Endothelial cell (in vitro differentiated cells): ENCODE measurements at regions not wholly inside any gene's neighbourhood (a gene's known extent, or its start where the extent isn't known, plus 50 kb on each side); places are given as distances from the start of the nearest gene placed in this dataset.

ENCODE experiments used
- DNase-seq: peaks from one replicate; pipeline ENCODE4 v3.0.0; 2021; ENCODE audit warnings: low spot score
- H3K27ac Mint-ChIP-seq: one replicate; pipeline ENCODE4 v1.8.0; 2021; ENCODE audit warnings: mixed read lengths, inconsistent platforms; ENCODE audit not compliant: unreplicated experiment
- H3K27me3 Mint-ChIP-seq: one replicate; pipeline ENCODE4 v1.8.0; 2021; ENCODE audit warnings: mild to moderate bottlenecking, moderate library complexity, mixed read lengths, inconsistent platforms; ENCODE audit not compliant: unreplicated experiment
- H3K36me3 Mint-ChIP-seq: one replicate; pipeline ENCODE4 v1.8.0; 2021; ENCODE audit warnings: mild to moderate bottlenecking, low read depth, mixed read lengths, inconsistent platforms; ENCODE audit not compliant: unreplicated experiment
- H3K4me1 Mint-ChIP-seq: one replicate; pipeline ENCODE4 v1.8.0; 2021; ENCODE audit warnings: mild to moderate bottlenecking, mixed read lengths, inconsistent platforms; ENCODE audit not compliant: unreplicated experiment
- H3K4me3 Mint-ChIP-seq: one replicate; pipeline ENCODE4 v1.8.0; 2021; ENCODE audit warnings: mild to moderate bottlenecking, mixed read lengths, inconsistent platforms; ENCODE audit not compliant: unreplicated experiment
- H3K9me3 Mint-ChIP-seq: one replicate; pipeline ENCODE4 v1.8.0; 2021; ENCODE audit warnings: mixed read lengths, inconsistent platforms; ENCODE audit not compliant: unreplicated experiment
- TF ChIP-seq, protein P1 (sequence below): fragments of 200-600 bp; sonication (generic); IDR thresholded peaks from one replicate; pipeline ENCODE4 v1.5.0; 2021; ENCODE audit warnings: antibody characterized with exemption; ENCODE audit not compliant: unreplicated experiment

DNA sequence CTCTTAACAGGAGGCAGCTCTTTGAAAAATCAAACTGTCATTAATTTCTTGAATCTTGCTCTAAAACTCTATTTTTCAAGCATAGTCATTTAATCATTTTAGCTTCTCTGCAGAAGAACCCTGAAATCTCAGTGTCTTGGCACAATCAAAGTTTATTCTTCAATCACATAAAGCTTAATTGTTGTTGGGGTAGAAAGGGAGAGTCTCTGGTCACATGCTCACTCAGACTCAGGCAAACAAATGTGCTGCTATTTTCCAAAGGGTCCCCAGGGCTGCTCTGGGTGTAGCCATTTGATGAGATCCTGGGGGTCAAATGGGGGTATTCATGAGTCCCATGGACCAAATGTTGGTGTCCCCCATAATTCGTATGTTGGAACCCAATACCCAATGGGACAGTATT lies 114.8 kb downstream of the MSX2 start:
- TF ChIP-seq, protein P1, sequence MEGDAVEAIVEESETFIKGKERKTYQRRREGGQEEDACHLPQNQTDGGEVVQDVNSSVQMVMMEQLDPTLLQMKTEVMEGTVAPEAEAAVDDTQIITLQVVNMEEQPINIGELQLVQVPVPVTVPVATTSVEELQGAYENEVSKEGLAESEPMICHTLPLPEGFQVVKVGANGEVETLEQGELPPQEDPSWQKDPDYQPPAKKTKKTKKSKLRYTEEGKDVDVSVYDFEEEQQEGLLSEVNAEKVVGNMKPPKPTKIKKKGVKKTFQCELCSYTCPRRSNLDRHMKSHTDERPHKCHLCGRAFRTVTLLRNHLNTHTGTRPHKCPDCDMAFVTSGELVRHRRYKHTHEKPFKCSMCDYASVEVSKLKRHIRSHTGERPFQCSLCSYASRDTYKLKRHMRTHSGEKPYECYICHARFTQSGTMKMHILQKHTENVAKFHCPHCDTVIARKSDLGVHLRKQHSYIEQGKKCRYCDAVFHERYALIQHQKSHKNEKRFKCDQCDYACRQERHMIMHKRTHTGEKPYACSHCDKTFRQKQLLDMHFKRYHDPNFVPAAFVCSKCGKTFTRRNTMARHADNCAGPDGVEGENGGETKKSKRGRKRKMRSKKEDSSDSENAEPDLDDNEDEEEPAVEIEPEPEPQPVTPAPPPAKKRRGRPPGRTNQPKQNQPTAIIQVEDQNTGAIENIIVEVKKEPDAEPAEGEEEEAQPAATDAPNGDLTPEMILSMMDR, result no peak
- H3K9me3 Mint-ChIP-seq, result no peaks in the 10 kb centered on the region
- H3K27ac Mint-ChIP-seq, result no peak overlapping the region
- no peak overlapping the region for H3K4me3 Mint-ChIP-seq
- no peaks in the 10 kb centered on the region for H3K4me1 Mint-ChIP-seq
- no peak for DNase-seq
- no peaks in the 10 kb centered on the region for H3K36me3 Mint-ChIP-seq
- H3K27me3 Mint-ChIP-seq, result peaks cover 3% of the 10 kb centered on the region

DNA sequence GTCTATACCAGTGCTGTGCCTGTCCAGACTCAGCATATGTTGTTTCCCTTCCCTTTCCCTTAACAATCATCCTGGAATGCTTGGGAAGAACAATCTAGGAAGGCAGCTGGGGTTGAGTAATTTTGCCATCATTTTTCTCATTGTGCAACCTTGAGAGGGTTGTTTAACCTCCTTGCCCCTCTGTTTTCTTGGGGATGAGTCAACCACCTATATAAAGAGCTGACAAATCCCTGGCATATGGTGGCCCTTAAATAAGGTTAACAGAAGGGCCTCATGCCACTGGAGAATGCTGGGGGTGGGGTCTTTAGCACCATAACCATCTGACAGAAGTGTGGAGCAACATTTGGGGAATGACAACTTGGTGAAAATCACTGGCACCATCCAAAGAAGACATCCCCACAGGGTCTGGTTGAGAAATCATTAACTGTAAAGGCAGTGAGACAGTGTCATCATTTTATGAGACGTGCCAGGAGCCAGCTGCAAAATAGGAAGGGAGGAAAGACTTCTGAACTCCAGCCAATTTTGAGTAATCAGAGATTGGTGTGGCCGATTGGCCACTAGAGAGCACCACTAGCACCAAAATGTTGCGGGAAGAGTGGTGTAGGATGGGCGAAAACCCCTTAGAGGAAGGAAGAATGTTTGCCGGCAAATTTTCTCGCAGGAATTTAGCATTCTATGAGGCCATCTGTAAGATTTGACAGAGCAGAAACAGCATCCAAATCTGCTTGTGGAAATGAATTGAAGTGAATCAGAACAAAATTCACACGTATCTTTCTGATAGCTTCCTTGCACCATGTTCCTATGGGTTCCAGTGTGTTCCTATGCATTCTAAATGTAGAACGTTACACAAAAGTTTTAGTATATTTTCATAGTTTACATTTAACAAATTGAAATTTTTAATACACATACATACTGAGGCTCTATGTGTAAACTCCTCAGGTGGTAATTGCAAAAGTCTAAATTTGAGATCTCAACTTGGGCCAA lies 113.8 kb downstream of the MSX2 start:
- Mint-ChIP-seq H3K9me3 (no peaks in the 10 kb centered on the region), H3K36me3 (no peaks in the 10 kb centered on the region), H3K27ac (no peak overlapping the region), H3K27me3 (peaks cover 3% of the 10 kb centered on the region), H3K4me3 (no peak overlapping the region), H3K4me1 (no peaks in the 10 kb centered on the region)
- TF ChIP-seq, protein P1, result no peak
- peak; percentile 6 for DNase-seq

DNA sequence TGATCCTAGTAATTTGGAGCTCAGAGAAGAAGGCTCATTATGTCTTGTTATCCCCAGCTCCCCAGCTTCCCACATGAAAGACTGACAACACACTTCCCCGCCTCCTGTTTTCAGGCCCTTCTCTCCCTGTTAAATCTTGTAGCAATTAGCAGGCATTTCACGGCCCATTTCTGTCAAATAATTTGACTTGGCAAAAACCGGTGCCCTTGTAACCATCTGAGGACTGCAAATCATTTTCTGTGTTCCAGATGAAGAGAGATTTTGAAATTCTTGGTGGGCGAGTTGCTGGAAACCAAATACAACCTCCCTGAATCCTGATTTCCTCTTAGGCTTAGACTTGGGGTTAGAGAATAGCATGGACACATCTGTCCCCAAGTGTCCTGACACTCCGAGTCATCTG lies 109.7 kb downstream of the MSX2 start:
- Mint-ChIP-seq H3K4me3 (no peak overlapping the region), H3K27me3 (no peaks in the 10 kb centered on the region), H3K27ac (no peak overlapping the region), H3K4me1 (no peaks in the 10 kb centered on the region), H3K36me3 (no peaks in the 10 kb centered on the region), H3K9me3 (no peaks in the 10 kb centered on the region)
- no peak for DNase-seq
- TF ChIP-seq, protein P1, result no peak

DNA sequence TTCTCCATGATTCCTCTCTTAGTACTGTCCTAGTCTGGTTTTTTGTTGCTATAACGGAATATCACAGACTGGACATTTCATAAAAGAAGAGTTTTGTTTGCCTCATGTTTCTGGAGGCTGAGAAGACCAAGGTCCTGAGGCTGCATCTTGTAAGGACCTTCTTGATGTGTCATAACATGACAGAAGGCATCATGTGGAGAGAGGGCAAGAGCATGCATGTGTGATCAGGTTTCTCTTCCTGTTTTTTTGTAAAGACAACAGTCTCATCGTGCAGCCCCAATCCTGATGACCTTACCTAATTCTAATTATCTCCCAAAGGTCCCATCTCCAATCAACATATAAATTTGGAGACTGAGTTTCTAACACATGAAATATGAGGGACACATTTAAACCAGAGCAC lies 108.4 kb downstream of the MSX2 start:
- Mint-ChIP-seq H3K27ac (no peak overlapping the region), H3K4me3 (no peak overlapping the region), H3K4me1 (no peaks in the 10 kb centered on the region), H3K9me3 (no peaks in the 10 kb centered on the region), H3K36me3 (no peaks in the 10 kb centered on the region), H3K27me3 (no peaks in the 10 kb centered on the region)
- DNase-seq, result no peak
- TF ChIP-seq, protein P1, result no peak

DNA sequence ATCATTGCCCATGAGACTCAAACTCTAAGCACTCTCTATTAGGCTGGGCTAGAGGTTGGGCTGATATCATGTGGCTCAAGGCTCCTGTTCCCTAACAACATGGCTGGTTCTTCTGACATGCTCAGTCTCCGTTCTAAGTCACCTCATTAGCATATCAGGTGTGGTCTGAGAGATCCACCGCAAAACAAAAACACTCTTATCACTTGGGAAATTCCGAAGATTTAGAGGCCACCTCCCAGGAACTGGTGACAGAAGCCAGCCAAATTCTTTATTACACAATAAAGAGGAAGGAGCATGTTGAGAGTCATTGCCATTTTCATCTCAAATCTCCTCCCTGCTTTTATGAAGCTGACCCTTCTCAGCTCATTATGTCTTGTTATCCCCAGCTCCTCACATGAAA lies 107.6 kb downstream of the MSX2 start:
- no peaks in the 10 kb centered on the region for H3K36me3 Mint-ChIP-seq
- no peaks in the 10 kb centered on the region for H3K4me1 Mint-ChIP-seq
- TF ChIP-seq, protein P1, result no peak
- H3K4me3 Mint-ChIP-seq, result no peak overlapping the region
- H3K27me3 Mint-ChIP-seq, result no peaks in the 10 kb centered on the region
- no peak for DNase-seq
- H3K27ac Mint-ChIP-seq, result no peak overlapping the region
- H3K9me3 Mint-ChIP-seq, result no peaks in the 10 kb centered on the region
